ENCODE measurements at regions not wholly inside any gene's neighbourhood (a gene's known extent, or its start where the extent isn't known, plus 50 kb on each side); places are given as distances from the start of the nearest gene placed in this dataset.

DNA sequence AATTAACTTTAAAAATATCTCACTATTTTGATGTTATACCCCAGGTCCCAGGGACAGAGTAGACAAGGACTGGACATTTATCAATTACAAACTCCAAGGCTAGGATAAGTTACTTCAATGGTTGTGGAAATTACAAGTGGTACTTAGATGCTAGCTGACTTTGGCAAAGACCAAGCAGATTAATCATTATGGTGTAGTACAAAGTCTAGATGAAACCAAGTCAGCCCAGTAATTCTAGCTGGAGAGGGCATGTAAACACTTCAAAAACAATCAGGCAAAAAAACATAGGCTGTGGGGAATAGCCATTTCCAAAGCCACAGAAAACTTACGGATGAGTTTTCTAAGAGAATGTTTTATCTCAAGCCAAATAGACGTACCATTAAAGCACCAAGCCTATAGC lies 124.5 kb downstream of the TSEN15 start:
- TF ChIP-seq, protein P1, sequence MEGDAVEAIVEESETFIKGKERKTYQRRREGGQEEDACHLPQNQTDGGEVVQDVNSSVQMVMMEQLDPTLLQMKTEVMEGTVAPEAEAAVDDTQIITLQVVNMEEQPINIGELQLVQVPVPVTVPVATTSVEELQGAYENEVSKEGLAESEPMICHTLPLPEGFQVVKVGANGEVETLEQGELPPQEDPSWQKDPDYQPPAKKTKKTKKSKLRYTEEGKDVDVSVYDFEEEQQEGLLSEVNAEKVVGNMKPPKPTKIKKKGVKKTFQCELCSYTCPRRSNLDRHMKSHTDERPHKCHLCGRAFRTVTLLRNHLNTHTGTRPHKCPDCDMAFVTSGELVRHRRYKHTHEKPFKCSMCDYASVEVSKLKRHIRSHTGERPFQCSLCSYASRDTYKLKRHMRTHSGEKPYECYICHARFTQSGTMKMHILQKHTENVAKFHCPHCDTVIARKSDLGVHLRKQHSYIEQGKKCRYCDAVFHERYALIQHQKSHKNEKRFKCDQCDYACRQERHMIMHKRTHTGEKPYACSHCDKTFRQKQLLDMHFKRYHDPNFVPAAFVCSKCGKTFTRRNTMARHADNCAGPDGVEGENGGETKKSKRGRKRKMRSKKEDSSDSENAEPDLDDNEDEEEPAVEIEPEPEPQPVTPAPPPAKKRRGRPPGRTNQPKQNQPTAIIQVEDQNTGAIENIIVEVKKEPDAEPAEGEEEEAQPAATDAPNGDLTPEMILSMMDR (conservative IDR thresholded peaks at IDR 0.05; ENCODE audit: low read depth, low read length), result no peak
- TF ChIP-seq POLR2A (IDR thresholded peaks at IDR 0.05; ENCODE audit: low read depth, low read length) (no peak), MAZ (IDR thresholded peaks at IDR 0.05; ENCODE audit: borderline replicate concordance, low read depth, low read length) (no peak), RFX5 (IDR thresholded peaks at IDR 0.05; ENCODE audit: low read depth, low read length) (no peak), MXI1 (IDR thresholded peaks at IDR 0.05; ENCODE audit: borderline replicate concordance, low read depth, low read length) (no peak), RAD21 (IDR thresholded peaks at IDR 0.05; ENCODE audit: low read length) (no peak), CEBPB (IDR thresholded peaks at IDR 0.05; ENCODE audit: low read depth, low read length) (no peak), RCOR1 (IDR thresholded peaks at IDR 0.05; ENCODE audit: insufficient replicate concordance, low read length) (no peak)
